Effector memory CD8-positive, alpha-beta T cell (primary cell): ENCODE measurements at regions not wholly inside any gene's neighbourhood (a gene's known extent, or its start where the extent isn't known, plus 50 kb on each side); places are given as distances from the start of the nearest gene placed in this dataset.

Experiments
- ATAC-seq: fragments of 150-1000 bp; cut with Tn5 transposase; replicated peaks from 2 replicates; pipeline ENCODE4 v1.10.0; 2021; ENCODE audit warnings: mild to moderate bottlenecking, moderate library complexity
- DNase-seq, 3 experiments: peaks; one replicate each; pipeline ENCODE4 v3.0.0; 2021
- H3K27ac Mint-ChIP-seq, 2 donors: one replicate each; pipeline ENCODE4 v1.8.0; 2022; ENCODE audit warnings: mild to moderate bottlenecking in 2 of 2, mixed read lengths in 2 of 2, moderate library complexity in 2 of 2
- H3K27me3 Mint-ChIP-seq, 2 donors: one replicate each; pipeline ENCODE4 v1.8.0; 2022; ENCODE audit warnings: mixed read lengths in 2 of 2
- H3K36me3 Mint-ChIP-seq: one replicate; pipeline ENCODE4 v1.8.0; 2022; ENCODE audit warnings: mild to moderate bottlenecking, moderate library complexity, mixed read lengths; ENCODE audit not compliant: insufficient read depth
- H3K4me1 Mint-ChIP-seq, 2 donors: one replicate each; pipeline ENCODE4 v1.8.0; 2022; ENCODE audit warnings: low read depth in 2 of 2, mixed read lengths in 2 of 2
- H3K4me3 Mint-ChIP-seq, 2 donors: one replicate each; pipeline ENCODE4 v1.8.0; 2022; ENCODE audit warnings: mild to moderate bottlenecking in 2 of 2, mixed read lengths in 2 of 2, moderate library complexity in 2 of 2
- H3K9me3 Mint-ChIP-seq, 2 donors: one replicate each; pipeline ENCODE4 v1.8.0; 2022; ENCODE audit warnings: mixed read lengths in 2 of 2

DNA sequence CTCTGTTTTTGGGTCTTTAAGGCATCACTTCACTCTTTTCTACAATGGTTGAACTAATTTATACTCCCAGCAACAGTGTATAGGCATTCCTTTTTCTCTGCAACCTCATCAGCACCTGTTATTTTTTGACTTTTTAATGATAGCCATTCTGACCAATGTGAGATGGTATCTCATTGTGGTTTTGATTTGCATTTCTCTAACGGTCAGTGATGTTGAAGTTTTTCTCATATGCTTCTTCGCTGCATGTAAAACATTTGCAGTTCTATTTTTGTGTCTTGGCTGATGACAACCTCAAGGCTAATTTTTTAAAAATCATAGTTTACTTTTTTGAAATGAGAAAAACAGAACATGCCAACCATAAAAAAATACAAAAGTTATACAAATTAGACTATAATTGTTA lies 258.2 kb upstream of the EDNRB start:
- no peak for DNase-seq
- Mint-ChIP-seq H3K9me3 (no peaks in the 10 kb centered on the region), H3K27ac (no peak overlapping the region), H3K27me3 (peaks cover 0 to 14% of the 10 kb centered on the region in 2 donors), H3K36me3 (no peaks in the 10 kb centered on the region), H3K4me3 (no peak overlapping the region), H3K4me1 (no peaks in the 10 kb centered on the region)
- no peak for ATAC-seq

DNA sequence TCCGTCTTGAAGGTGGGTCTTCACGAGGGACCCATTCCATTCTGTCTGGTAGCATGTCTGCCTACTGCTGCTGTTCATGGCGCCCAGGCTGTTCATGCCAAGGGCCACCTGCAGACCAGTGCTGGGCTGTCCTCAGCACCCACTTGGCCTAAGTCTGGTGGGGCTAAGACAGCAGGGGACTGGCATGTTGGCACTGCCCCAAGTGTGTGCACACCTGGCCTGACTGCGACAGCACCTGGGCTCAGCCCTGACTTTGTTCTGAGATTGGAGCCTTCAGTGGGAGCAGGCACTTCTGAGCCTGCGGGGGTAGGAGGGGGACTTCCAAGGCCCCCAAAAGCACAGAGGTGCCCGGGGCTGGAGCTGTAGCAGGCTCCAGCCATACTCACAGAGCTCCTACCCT lies 250.8 kb upstream of the EDNRB start:
- Mint-ChIP-seq H3K36me3 (no peaks in the 10 kb centered on the region), H3K9me3 (no peaks in the 10 kb centered on the region), H3K27me3 (peaks cover 9 to 19% of the 10 kb centered on the region in 2 donors), H3K4me1 (no peaks in the 10 kb centered on the region), H3K4me3 (no peak overlapping the region), H3K27ac (no peak overlapping the region)
- ATAC-seq, result no peak
- DNase-seq, result no peak

- no peak overlapping the region for H3K4me3 Mint-ChIP-seq
- H3K4me1 Mint-ChIP-seq, result no peaks in the 10 kb centered on the region
- ATAC-seq (no peak), DNase-seq (no peak)
- H3K27me3 Mint-ChIP-seq, result peaks cover 9 to 19% of the 10 kb centered on the region in 2 donors
- H3K36me3 Mint-ChIP-seq, result no peaks in the 10 kb centered on the region
- no peak overlapping the region for H3K27ac Mint-ChIP-seq
- no peaks in the 10 kb centered on the region for H3K9me3 Mint-ChIP-seq
These were observed 250.3 kb upstream of the EDNRB start for GRCh38 chr13:78168981-78169380.

GRCh38 chr13:78161266-78161665 lies 242.6 kb upstream of the EDNRB start:
- Mint-ChIP-seq H3K27ac (no peak overlapping the region), H3K4me3 (no peak overlapping the region), H3K9me3 (no peaks in the 10 kb centered on the region), H3K36me3 (no peaks in the 10 kb centered on the region), H3K27me3 (no peaks in the 10 kb centered on the region), H3K4me1 (no peaks in the 10 kb centered on the region)
- DNase-seq (no peak), ATAC-seq (no peak)

- no peak for ATAC-seq
- H3K4me1 Mint-ChIP-seq, result no peaks in the 10 kb centered on the region
These were observed 242.2 kb upstream of the EDNRB start for GRCh38 chr13:78160793-78161192.

DNA sequence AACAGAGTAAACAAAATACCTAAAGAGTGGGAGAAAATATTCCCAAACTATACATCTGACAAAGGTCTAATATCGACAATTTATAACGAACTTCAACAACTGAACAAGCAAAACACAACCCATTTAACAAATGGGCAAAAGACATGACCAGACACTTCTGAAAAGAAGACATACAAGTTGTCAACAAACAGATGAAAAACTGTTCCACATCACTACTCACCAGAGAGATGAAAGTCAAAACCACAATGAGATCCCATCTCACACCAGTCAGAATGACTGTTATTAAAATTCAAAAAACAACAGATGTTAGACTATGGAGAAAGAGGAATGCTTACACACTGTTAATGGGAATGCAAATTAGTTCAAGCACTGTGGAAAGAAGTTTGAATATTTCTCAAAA lies 233.8 kb upstream of the EDNRB start:
- H3K36me3 Mint-ChIP-seq, result no peaks in the 10 kb centered on the region
- no peak for DNase-seq
- H3K4me3 Mint-ChIP-seq, result no peak overlapping the region
- H3K27me3 Mint-ChIP-seq, result peaks cover 0 to 10% of the 10 kb centered on the region in 2 donors
- ATAC-seq, result no peak
- H3K9me3 Mint-ChIP-seq, result no peaks in the 10 kb centered on the region
- H3K4me1 Mint-ChIP-seq, result no peaks in the 10 kb centered on the region
- no peak overlapping the region for H3K27ac Mint-ChIP-seq

More at GRCh38 chr13:78160793-78161192, 242.2 kb upstream of the EDNRB start:
- no peak overlapping the region for H3K4me3 Mint-ChIP-seq
- no peak for DNase-seq
- H3K9me3 Mint-ChIP-seq, result no peaks in the 10 kb centered on the region
- H3K27me3 Mint-ChIP-seq, result peaks cover 0 to 2% of the 10 kb centered on the region in 2 donors
- H3K27ac Mint-ChIP-seq, result no peak overlapping the region
- H3K36me3 Mint-ChIP-seq, result no peaks in the 10 kb centered on the region

DNA sequence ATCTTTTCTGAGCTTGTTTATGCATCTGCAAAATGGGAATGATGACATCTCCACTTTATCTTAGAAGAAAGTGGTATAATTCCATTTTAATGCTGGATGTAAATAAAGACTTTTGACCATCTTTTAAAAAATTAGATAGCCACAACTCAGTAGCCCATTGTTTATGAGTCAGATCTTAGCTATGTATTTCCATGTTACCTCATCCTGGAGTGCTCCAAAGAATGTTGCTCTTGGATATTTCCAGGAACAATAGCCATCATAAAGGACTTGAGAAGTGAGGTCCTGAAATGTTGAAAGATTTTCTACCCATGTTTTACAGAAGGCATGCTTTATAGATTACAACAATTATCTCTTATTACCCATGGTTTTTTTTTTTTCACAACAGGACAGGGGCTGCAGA lies 229.3 kb upstream of the EDNRB start:
- no peaks in the 10 kb centered on the region for H3K4me1 Mint-ChIP-seq
- H3K4me3 Mint-ChIP-seq, result no peak overlapping the region
- H3K36me3 Mint-ChIP-seq, result no peaks in the 10 kb centered on the region
- H3K27ac Mint-ChIP-seq, result no peak overlapping the region
- DNase-seq, result no peak
- peaks cover 3 to 16% of the 10 kb centered on the region in 2 donors for H3K27me3 Mint-ChIP-seq
- no peak for ATAC-seq
- no peaks in the 10 kb centered on the region for H3K9me3 Mint-ChIP-seq

DNA sequence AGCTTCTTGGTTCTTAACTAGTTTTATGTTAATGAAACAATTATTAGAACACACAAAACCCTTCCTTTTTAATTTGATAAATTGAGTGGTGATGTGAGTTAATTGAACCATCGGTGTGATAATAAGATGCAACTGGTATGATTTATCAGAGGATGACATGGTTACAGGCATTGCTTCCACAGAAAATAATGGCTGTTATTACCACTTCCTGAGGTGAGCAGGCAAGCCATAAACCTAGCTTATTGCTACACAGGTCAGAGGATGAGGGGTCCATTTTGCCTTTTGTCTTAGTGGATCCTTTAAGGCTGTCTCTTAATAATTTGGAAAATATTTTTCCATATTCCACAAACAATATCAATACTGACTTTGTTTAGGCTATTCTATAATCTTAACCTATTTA lies 226.6 kb upstream of the EDNRB start:
- H3K4me1 Mint-ChIP-seq, result no peaks in the 10 kb centered on the region
- no peaks in the 10 kb centered on the region for H3K9me3 Mint-ChIP-seq
- no peak for ATAC-seq
- DNase-seq, result no peak
- no peak overlapping the region for H3K27ac Mint-ChIP-seq
- no peaks in the 10 kb centered on the region for H3K36me3 Mint-ChIP-seq
- H3K4me3 Mint-ChIP-seq, result no peak overlapping the region
- H3K27me3 Mint-ChIP-seq, result peaks cover 8 to 20% of the 10 kb centered on the region in 2 donors

- no peak overlapping the region for H3K27ac Mint-ChIP-seq
- no peak overlapping the region for H3K4me3 Mint-ChIP-seq
- no peak for DNase-seq
- H3K36me3 Mint-ChIP-seq, result no peaks in the 10 kb centered on the region
- H3K9me3 Mint-ChIP-seq, result no peaks in the 10 kb centered on the region
- ATAC-seq, result no peak
- peaks cover 4 to 5% of the 10 kb centered on the region in 2 donors for H3K4me1 Mint-ChIP-seq
- H3K27me3 Mint-ChIP-seq, result peaks cover 8 to 15% of the 10 kb centered on the region in 2 donors
These were observed 221.1 kb upstream of the EDNRB start for GRCh38 chr13:78139765-78140164.

DNA sequence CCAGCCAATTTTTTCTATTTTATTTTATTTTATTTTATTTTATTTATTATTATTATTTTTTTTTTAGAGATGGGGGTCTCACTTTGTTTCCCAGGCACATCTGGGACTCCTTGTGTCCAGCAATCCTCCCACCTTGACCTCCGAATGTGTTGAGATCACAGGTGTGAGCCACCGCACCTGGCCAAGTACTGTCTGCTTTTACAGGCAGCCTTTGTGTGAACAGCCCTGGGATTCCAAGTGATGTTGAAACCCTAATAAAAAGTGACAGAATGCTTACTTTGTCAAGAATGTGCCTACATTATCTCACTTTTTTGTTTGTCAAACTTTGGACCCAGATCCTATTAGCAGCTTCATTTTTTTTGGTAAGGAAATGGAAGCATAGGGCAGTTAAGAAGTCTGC lies 220.1 kb upstream of the EDNRB start:
- Mint-ChIP-seq H3K27ac (no peak overlapping the region), H3K9me3 (no peaks in the 10 kb centered on the region), H3K27me3 (peaks cover 8 to 13% of the 10 kb centered on the region in 2 donors), H3K4me3 (no peak overlapping the region), H3K36me3 (no peaks in the 10 kb centered on the region), H3K4me1 (peaks cover 4 to 5% of the 10 kb centered on the region in 2 donors)
- ATAC-seq (no peak), DNase-seq (no peak)

GRCh38 chr13:78137404-78138142 lies 218.9 kb upstream of the EDNRB start:
- peaks cover 2 to 6% of the 10 kb centered on the region in 2 donors for H3K27me3 Mint-ChIP-seq
- peaks cover 4 to 5% of the 10 kb centered on the region in 2 donors for H3K4me1 Mint-ChIP-seq
- H3K27ac Mint-ChIP-seq, result no peak overlapping the region
- H3K36me3 Mint-ChIP-seq, result no peaks in the 10 kb centered on the region
- peak in 2 of 3 experiments; percentile 1 to 8 for DNase-seq
- no peaks in the 10 kb centered on the region for H3K9me3 Mint-ChIP-seq
- ATAC-seq, result peak; percentile 58
- H3K4me3 Mint-ChIP-seq, result peak overlapping the region; percentile 56 to 66

- Mint-ChIP-seq H3K4me3 (no peak overlapping the region), H3K27me3 (peaks cover 0 to 5% of the 10 kb centered on the region in 2 donors), H3K4me1 (peaks cover 4 to 5% of the 10 kb centered on the region in 2 donors), H3K36me3 (no peaks in the 10 kb centered on the region), H3K27ac (no peak overlapping the region), H3K9me3 (no peaks in the 10 kb centered on the region)
- ATAC-seq (no peak), DNase-seq (no peak)
These were observed 218.3 kb upstream of the EDNRB start for GRCh38 chr13:78136966-78137365.

DNA sequence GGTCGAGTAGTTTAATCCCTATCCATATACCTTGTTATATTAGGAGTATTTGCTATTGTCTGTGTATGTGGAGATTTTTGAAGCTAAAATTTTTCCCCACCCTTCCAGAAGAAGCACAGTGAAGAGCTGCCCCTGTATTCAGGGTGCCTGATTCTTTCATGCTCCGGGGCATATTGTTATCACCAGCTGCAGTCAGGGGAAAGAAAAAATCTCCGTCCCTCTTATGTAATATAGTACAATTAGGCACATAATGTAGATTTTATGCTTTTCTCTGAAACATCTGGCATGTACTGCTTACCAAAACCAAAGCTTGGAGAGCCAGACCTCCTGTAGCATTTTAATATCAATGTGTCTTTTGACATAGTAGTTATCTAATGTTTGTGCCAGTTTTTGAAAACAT lies 214.9 kb upstream of the EDNRB start:
- no peak overlapping the region for H3K27ac Mint-ChIP-seq
- no peaks in the 10 kb centered on the region for H3K36me3 Mint-ChIP-seq
- no peak overlapping the region for H3K4me3 Mint-ChIP-seq
- peaks cover 4 to 5% of the 10 kb centered on the region in 2 donors for H3K4me1 Mint-ChIP-seq
- ATAC-seq (no peak), DNase-seq (no peak)
- H3K9me3 Mint-ChIP-seq, result no peaks in the 10 kb centered on the region
- peaks cover 13 to 19% of the 10 kb centered on the region in 2 donors for H3K27me3 Mint-ChIP-seq

DNA sequence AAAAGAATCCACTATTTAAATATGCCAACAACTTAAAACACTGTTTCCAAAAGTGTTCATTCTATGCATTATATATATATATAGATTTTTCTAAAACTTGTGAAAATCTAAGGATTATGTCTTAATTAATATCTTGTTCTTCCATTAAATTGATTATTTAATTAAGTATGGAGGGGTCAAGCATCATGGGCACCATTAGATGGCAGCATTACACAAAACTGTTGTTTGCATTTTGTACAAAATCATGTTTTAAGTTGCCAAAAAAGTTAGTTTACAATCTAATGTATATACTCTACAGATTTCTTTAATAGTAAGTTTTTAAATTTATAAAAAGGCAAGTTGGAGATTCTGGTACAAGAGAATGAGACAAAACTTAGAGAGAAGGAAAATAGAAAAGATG lies 213.2 kb upstream of the EDNRB start:
- Mint-ChIP-seq H3K27ac (no peak overlapping the region), H3K36me3 (no peaks in the 10 kb centered on the region), H3K27me3 (peaks cover 29% of the 10 kb centered on the region in 2 donors), H3K9me3 (no peaks in the 10 kb centered on the region), H3K4me1 (no peaks in the 10 kb centered on the region), H3K4me3 (no peak overlapping the region)
- DNase-seq, result no peak
- ATAC-seq, result no peak
